Hepatocyte (in vitro differentiated cells): ENCODE measurements at regions not wholly inside any gene's neighbourhood (a gene's known extent, or its start where the extent isn't known, plus 50 kb on each side); places are given as distances from the start of the nearest gene placed in this dataset.

Experiments used
- DNase-seq: peaks from one replicate; pipeline ENCODE4 v3.0.0-alpha.2; 2016; ENCODE audit warnings: low spot score
- H2AFZ ChIP-seq: fragments of 200-600 bp; sonication (generic); 2 replicates; pipeline ENCODE4 v1.6.0; 2016; ENCODE audit warnings: antibody characterized with exemption, mild to moderate bottlenecking
- H3K27ac ChIP-seq: fragments of 200-600 bp; sonication (generic); 2 replicates; pipeline ENCODE4 v1.5.1; 2016; ENCODE audit warnings: mild to moderate bottlenecking
- H3K27me3 ChIP-seq: fragments of 200-600 bp; sonication (generic); 2 replicates; pipeline ENCODE4 v1.6.1; 2016
- H3K36me3 ChIP-seq: fragments of 200-600 bp; sonication (generic); replicated peaks from 2 replicates; pipeline ENCODE4 v1.5.1; 2016; ENCODE audit warnings: low read depth; ENCODE audit not compliant: insufficient read depth
- H3K4me1 ChIP-seq: fragments of 200-600 bp; sonication (generic); 2 replicates; pipeline ENCODE4 v1.5.1; 2016; ENCODE audit warnings: mild to moderate bottlenecking, moderate library complexity; ENCODE audit not compliant: insufficient read depth
- H3K4me2 ChIP-seq: fragments of 200-600 bp; sonication (generic); 2 replicates; pipeline ENCODE4 v1.6.0; 2016
- H3K4me3 ChIP-seq: fragments of 200-600 bp; sonication (generic); 2 replicates; pipeline ENCODE4 v1.5.1; 2016; ENCODE audit warnings: mild to moderate bottlenecking
- H3K79me2 ChIP-seq: fragments of 200-600 bp; sonication (generic); 2 replicates; pipeline ENCODE4 v1.6.0; 2017; ENCODE audit warnings: mild to moderate bottlenecking
- H3K9me2 ChIP-seq: fragments of 200-600 bp; sonication (generic); replicated peaks from 2 replicates; pipeline ENCODE4 v1.6.0; 2017; ENCODE audit warnings: mild to moderate bottlenecking; ENCODE audit not compliant: insufficient read depth
- H3K9me3 ChIP-seq: fragments of 200-600 bp; sonication (generic); 2 replicates; pipeline ENCODE4 v1.5.1; 2016; ENCODE audit warnings: low read depth, mild to moderate bottlenecking
- H4K20me1 ChIP-seq: fragments of 200-600 bp; sonication (generic); 2 replicates; pipeline ENCODE4 v1.6.0; 2016; ENCODE audit warnings: mild to moderate bottlenecking; ENCODE audit not compliant: insufficient read depth, poor library complexity, severe bottlenecking
- EZH2 ChIP-seq: fragments of 200-600 bp; sonication (generic); IDR thresholded peaks from 2 replicates; pipeline ENCODE4 v1.6.1; 2016; ENCODE audit warnings: antibody characterized with exemption, mild to moderate bottlenecking, borderline replicate concordance
- EZH2phosphoT487 ChIP-seq: fragments of 200-600 bp; sonication (generic); IDR thresholded peaks from one replicate; pipeline ENCODE4 v1.6.1; 2018; ENCODE audit warnings: antibody characterized with exemption, mild to moderate bottlenecking, low read depth, moderate library complexity; ENCODE audit not compliant: unreplicated experiment, severe bottlenecking
- WGBS: methylation state at CpG from one replicate; pipeline ENCODE4 v1.1.6; 2016; ENCODE audit warnings: low lambda C conversion rate; ENCODE audit errors: missing lambda C conversion rate; 5-methylcytosine and 5-hydroxymethylcytosine counted together
- TF ChIP-seq, protein P1 (sequence below): fragments of 200-600 bp; sonication (generic); IDR thresholded peaks from 2 replicates; pipeline ENCODE4 v1.5.1; 2016; ENCODE audit warnings: antibody characterized with exemption, mild to moderate bottlenecking; ENCODE audit not compliant: poor library complexity

GRCh38 chr16:14358697-14359305, 271.3 kb downstream of the PARN start:
- Histone ChIP-seq H3K36me3 (no peaks in the 10 kb centered on the region), H4K20me1 (no peaks in the 10 kb centered on the region), H3K4me3 (no peak overlapping the region), H3K4me1 (peaks cover 8% of the 10 kb centered on the region), H3K27me3 (no peaks in the 10 kb centered on the region), H3K4me2 (no peak overlapping the region), H3K79me2 (no peaks in the 10 kb centered on the region), H3K27ac (no peak overlapping the region), H2AFZ (no peak overlapping the region), H3K9me3 (no peaks in the 10 kb centered on the region), H3K9me2 (no peaks in the 10 kb centered on the region)
- TF ChIP-seq EZH2 (no peak), EZH2phosphoT487 (no peak)
- TF ChIP-seq, protein P1, sequence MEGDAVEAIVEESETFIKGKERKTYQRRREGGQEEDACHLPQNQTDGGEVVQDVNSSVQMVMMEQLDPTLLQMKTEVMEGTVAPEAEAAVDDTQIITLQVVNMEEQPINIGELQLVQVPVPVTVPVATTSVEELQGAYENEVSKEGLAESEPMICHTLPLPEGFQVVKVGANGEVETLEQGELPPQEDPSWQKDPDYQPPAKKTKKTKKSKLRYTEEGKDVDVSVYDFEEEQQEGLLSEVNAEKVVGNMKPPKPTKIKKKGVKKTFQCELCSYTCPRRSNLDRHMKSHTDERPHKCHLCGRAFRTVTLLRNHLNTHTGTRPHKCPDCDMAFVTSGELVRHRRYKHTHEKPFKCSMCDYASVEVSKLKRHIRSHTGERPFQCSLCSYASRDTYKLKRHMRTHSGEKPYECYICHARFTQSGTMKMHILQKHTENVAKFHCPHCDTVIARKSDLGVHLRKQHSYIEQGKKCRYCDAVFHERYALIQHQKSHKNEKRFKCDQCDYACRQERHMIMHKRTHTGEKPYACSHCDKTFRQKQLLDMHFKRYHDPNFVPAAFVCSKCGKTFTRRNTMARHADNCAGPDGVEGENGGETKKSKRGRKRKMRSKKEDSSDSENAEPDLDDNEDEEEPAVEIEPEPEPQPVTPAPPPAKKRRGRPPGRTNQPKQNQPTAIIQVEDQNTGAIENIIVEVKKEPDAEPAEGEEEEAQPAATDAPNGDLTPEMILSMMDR, result no peak
- 78% methylated on average over 4 of the region's 4 CpGs for WGBS
- no peak for DNase-seq

GRCh38 chr16:14357328-14357727, 272.7 kb downstream of the PARN start:
- no peaks in the 10 kb centered on the region for H3K9me2 ChIP-seq
- no peak overlapping the region for H3K4me2 ChIP-seq
- H3K9me3 ChIP-seq, result no peaks in the 10 kb centered on the region
- no peaks in the 10 kb centered on the region for H3K27me3 ChIP-seq
- no peaks in the 10 kb centered on the region for H4K20me1 ChIP-seq
- H3K79me2 ChIP-seq, result no peaks in the 10 kb centered on the region
- H3K27ac ChIP-seq, result no peak overlapping the region
- TF ChIP-seq EZH2 (no peak), EZH2phosphoT487 (no peak)
- TF ChIP-seq, protein P1, result no peak
- H3K4me1 ChIP-seq, result no peaks in the 10 kb centered on the region
- no peaks in the 10 kb centered on the region for H3K36me3 ChIP-seq
- H2AFZ ChIP-seq, result no peak overlapping the region
- WGBS, result 87% methylated on average over 6 of the region's 6 CpGs
- H3K4me3 ChIP-seq, result no peak overlapping the region
- DNase-seq, result no peak

GRCh38 chr16:14356064-14356463, 274.0 kb downstream of the PARN start:
- H3K27ac ChIP-seq, result no peak overlapping the region
- no peaks in the 10 kb centered on the region for H3K9me3 ChIP-seq
- no peaks in the 10 kb centered on the region for H3K4me1 ChIP-seq
- no peak for DNase-seq
- no peak overlapping the region for H3K4me2 ChIP-seq
- WGBS, result 84% methylated on average over 11 of the region's 11 CpGs
- H3K9me2 ChIP-seq, result no peaks in the 10 kb centered on the region
- no peaks in the 10 kb centered on the region for H3K36me3 ChIP-seq
- H2AFZ ChIP-seq, result no peak overlapping the region
- no peaks in the 10 kb centered on the region for H3K79me2 ChIP-seq
- no peaks in the 10 kb centered on the region for H4K20me1 ChIP-seq
- H3K27me3 ChIP-seq, result no peaks in the 10 kb centered on the region
- no peak overlapping the region for H3K4me3 ChIP-seq
- no peak for TF ChIP-seq EZH2
- TF ChIP-seq, protein P1, result no peak
- no peak for TF ChIP-seq EZH2phosphoT487
